HG03354 (cell line): ENCODE measurements at regions not wholly inside any gene's neighbourhood (a gene's known extent, or its start where the extent isn't known, plus 50 kb on each side); places are given as distances from the start of the nearest gene placed in this dataset.
"Not testable (repeated sequence)": the region's sequence is repeated elsewhere in the genome, so short reads cannot be mapped to it uniquely, and the experiment has no call there.

ENCODE experiments used
- ATAC-seq: cut with Tn5 transposase; IDR thresholded peaks from one replicate; pipeline ENCODE4 v1.9.1; 2021; ENCODE audit warnings: mild to moderate bottlenecking; ENCODE audit not compliant: unreplicated experiment, poor library complexity, severe bottlenecking

GRCh38 chr20:39719293-39719692 lies 757.1 kb downstream of the DHX35 start:
- ATAC-seq, result no peak

- ATAC-seq, result no peak
Measured at GRCh38 chr20:39717936-39718335, 755.8 kb downstream of the DHX35 start.

DNA sequence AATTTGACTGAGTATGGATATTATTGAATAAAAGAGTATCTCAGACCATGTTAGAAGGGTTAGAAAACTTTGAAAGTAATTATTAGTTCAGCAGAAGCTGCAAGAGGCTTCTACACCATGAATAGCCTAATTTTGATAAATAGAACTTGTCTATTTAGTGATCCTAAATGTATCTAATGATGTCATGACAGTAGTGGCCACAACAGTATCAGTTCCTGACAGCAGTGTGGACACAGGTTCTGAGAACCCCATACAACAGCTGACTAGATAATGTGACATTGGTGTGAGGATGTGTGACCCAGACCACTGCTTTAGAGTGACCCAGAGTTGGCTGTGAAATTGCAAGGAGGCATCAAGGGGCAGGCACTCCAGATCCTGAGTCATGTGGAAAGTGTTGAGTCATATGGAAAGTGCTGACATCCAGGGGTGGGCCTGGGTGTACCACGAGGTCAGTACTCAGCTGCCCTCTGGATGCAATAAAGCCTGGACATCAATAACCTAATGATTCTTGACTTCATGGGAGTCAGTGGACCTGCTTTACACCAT lies 754.7 kb downstream of the DHX35 start:
- no peak for ATAC-seq

DNA sequence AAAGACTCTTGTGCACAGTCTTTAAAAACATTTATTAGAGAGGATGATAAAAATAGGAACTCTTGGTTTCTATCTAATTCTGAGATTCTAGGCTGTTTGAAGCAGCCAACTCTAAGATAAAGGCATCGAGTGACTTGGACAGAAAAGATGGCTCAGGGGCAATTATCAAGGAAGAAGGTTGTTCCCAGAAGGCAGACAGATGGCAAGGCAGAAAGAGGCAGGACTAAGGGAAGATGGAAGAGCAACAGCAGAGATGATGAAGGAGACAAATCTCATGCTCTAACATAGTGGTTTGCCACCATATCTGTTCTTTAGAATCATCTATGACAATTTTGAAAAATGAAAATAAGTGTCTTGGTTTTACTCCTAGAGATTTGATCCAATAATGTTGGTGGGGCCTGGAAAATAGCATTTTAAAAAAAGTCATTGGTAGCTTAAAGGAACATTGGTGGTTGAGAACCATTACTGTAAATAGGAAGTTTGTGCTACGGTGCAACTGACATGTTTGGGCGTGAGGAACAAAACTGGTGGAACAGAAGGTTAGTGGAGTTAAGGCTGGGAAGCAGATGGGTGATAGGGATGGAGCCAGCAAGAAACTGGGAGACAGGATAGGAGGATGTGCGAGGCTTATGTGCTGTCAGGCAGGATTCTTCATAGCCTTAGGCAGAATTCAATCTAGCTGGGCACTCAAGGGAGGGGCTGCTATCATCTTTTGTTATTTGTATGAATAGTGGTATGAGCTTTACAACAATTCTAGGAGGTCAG lies 751.1 kb downstream of the DHX35 start:
- ATAC-seq, result no peak

- no peak for ATAC-seq
Measured at GRCh38 chr20:39706184-39706663, 744.1 kb downstream of the DHX35 start.

- no peak for ATAC-seq
Measured at GRCh38 chr20:39705032-39705431, 742.9 kb downstream of the DHX35 start.

GRCh38 chr20:39703357-39703756 lies 741.2 kb downstream of the DHX35 start:
- not testable (repeated sequence) for ATAC-seq

- ATAC-seq, result no peak
Measured at GRCh38 chr20:39702701-39703349, 740.7 kb downstream of the DHX35 start.

- no peak for ATAC-seq
Measured at GRCh38 chr20:39700528-39700927, 738.4 kb downstream of the DHX35 start.

DNA sequence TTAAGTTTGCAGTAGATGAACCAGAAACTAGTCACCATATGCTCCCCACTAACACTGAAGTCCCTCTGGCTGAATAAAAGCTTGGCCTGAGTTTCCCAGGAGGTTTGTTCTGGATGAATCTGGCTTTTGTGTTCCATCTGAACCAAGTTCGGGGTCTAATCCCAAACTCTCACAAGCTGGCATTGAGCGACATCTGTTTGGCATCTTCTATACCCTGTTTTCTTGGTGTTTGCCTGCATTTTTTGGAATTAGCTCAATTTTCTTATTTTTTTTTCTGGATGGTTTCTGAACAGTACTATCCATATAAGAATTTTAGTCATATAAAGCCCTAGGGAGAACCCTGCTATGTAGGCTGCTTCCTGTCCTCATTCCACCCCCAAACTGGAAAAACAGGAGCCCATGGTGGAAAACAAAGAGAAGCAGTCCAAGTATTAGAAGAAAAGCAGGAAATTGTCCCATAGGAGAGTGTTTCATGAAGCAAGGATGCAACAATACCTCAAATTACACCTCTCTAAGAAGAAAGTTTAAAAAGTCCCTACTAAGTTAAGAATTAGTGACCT lies 737.1 kb downstream of the DHX35 start:
- no peak for ATAC-seq

GRCh38 chr20:39698752-39699151 lies 736.6 kb downstream of the DHX35 start:
- ATAC-seq, result no peak

- no peak for ATAC-seq
Measured at GRCh38 chr20:39691151-39691862, 729.2 kb downstream of the DHX35 start.

DNA sequence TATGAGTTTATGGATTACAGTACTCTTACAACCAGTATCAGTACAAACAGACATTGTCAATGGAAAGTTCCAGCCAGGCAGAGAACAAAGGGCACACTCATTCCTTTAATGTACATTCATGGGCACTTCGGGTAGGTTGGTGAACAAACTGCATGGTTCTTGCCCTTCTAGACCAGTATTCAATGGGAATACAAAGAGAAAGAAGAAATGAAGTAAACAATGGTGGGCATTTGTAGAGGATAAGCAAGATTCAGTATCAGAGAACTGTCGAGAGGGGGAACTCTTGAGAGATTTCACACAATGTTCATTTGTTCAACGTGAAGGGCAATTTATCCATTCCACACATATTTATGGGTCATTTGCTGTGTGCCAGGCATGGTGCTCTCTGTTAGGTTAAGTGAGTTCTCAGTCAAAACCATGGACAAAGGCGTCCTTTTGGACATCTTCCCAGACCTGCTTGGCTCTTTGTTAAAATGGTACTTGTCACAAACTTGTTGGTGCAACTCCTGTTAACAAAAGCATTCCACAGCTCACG lies 714.8 kb downstream of the DHX35 start:
- no peak for ATAC-seq

DNA sequence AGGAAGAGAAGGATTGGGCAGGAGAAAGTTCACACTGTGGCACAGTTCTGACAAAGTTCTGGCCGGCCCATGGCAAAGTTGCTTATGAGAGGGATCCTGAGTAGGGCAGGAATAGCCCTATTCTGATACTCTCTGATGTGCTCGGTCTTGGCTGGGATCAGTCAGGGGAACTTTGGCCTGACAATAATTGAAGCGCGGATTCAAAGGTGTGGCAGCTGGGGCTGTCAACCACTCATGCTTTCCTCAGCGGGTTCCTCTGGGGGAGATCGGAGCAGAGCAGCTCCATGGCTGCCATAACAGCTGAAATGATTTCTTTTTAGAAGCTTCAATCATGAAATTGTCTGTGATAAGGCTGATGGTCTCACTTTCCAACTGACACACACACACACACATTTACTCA lies 714.1 kb downstream of the DHX35 start:
- no peak for ATAC-seq

GRCh38 chr20:39674842-39675241 lies 712.7 kb downstream of the DHX35 start:
- no peak for ATAC-seq

DNA sequence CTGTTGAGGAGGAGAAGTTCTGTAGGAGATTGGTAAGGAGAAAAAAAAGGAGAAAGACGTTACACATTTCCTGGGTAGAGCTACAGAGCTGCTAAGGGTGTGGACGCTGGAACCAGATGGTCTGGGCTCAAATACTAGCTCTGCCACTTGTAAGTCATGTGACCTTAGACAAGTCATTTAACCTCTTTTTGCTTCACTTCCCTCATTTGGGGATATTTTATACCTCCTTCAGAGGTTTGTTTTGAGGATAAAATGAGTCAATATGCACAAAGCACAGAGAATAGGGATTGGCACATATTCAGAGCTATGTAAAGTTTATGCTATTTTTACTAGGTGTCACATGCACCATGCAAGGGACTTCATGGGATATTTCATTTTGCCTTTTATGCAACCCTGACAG lies 708.8 kb downstream of the DHX35 start:
- no peak for ATAC-seq

DNA sequence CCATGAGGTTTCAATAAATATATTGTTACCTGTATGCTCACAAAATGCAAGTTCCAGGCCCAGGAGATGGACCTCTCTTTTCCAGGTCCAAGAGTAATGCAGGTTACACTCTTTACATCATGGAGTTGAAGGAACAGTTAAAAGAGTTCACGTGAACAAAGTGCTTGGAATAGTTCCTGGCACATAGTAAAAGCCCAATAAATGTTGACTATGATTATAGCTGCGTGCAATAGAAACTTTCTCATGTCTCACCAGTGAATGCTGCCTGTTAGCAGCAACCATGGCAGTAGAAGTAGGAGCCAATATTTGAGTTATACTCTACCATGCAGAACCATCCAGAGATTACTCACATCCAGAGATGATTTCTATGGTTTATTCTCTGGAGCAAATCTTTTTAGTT lies 707.5 kb downstream of the DHX35 start:
- no peak for ATAC-seq

- ATAC-seq, result no peak
Measured at GRCh38 chr20:39668038-39668437, 705.9 kb downstream of the DHX35 start.

- ATAC-seq, result no peak
Measured at GRCh38 chr20:39661833-39662232, 699.7 kb downstream of the DHX35 start.

- no peak for ATAC-seq
Measured at GRCh38 chr20:39660965-39661364, 698.8 kb downstream of the DHX35 start.
